ENCODE measurements at regions not wholly inside any gene's neighbourhood (a gene's known extent, or its start where the extent isn't known, plus 50 kb on each side); places are given as distances from the start of the nearest gene placed in this dataset.

DNA sequence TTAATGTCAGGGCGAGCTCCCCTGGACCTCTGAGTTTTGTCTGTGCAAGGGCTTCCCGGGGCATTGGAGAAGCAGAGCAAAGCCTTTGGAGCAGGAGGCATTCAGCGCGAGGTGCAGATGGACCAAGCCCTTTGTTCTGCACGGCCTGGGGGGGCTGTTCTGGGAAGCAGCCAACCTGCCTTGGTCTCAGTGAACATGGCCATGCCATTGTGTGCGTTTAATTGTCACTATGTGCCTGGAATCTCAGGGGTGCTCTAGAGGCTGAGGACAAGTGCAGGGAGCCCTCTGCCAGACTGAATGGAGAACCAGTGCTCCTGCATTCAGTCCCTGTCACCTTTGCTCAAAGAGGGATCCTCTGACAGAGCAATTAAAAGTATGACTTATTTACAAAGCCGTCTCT, 329.4 kb downstream of the IRX1 start:
- TF ChIP-seq, protein P1, sequence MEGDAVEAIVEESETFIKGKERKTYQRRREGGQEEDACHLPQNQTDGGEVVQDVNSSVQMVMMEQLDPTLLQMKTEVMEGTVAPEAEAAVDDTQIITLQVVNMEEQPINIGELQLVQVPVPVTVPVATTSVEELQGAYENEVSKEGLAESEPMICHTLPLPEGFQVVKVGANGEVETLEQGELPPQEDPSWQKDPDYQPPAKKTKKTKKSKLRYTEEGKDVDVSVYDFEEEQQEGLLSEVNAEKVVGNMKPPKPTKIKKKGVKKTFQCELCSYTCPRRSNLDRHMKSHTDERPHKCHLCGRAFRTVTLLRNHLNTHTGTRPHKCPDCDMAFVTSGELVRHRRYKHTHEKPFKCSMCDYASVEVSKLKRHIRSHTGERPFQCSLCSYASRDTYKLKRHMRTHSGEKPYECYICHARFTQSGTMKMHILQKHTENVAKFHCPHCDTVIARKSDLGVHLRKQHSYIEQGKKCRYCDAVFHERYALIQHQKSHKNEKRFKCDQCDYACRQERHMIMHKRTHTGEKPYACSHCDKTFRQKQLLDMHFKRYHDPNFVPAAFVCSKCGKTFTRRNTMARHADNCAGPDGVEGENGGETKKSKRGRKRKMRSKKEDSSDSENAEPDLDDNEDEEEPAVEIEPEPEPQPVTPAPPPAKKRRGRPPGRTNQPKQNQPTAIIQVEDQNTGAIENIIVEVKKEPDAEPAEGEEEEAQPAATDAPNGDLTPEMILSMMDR (IDR thresholded peaks at IDR 0.05) = no peak
- no peak for TF ChIP-seq POLR2A (IDR thresholded peaks at IDR 0.05)
